Colonic mucosa (tissue), 4 donors: ENCODE measurements at regions not wholly inside any gene's neighbourhood (a gene's known extent, or its start where the extent isn't known, plus 50 kb on each side); places are given as distances from the start of the nearest gene placed in this dataset.

Experiments
- DNase-seq: peaks from one replicate; pipeline ENCODE4 v3.0.0-alpha.2; 2020
- H3K27ac ChIP-seq: fragments of 200-600 bp; one replicate; pipeline ENCODE4 v1.8.0; 2021
- H3K27me3 ChIP-seq: fragments of 200-600 bp; one replicate; pipeline ENCODE4 v1.8.0; 2021
- H3K36me3 ChIP-seq: fragments of 200-600 bp; one replicate; pipeline ENCODE4 v1.8.0; 2021
- H3K4me1 ChIP-seq: fragments of 200-600 bp; one replicate; pipeline ENCODE4 v1.8.0; 2021; ENCODE audit warnings: mild to moderate bottlenecking
- H3K4me3 ChIP-seq: fragments of 200-600 bp; one replicate; pipeline ENCODE4 v1.8.0; 2021
- H3K9ac ChIP-seq, 2 donors: one replicate each; pipeline ENCODE4 v1.7.0; 2013; ENCODE audit warnings: control low read depth in 2 of 2, low read depth in 2 of 2, low read length in 2 of 2
- H3K9me3 ChIP-seq: fragments of 200-600 bp; one replicate; pipeline ENCODE4 v1.8.0; 2021
- intact Hi-C: fragments of 100-400 bp; cut with DNase I; formaldehyde crosslinking; loops from one replicate; pipeline ENCODE4 v1.14.1; 2022
- TF ChIP-seq, protein P1 (sequence below): fragments of 200-600 bp; IDR thresholded peaks from one replicate; pipeline ENCODE4 v1.8.0; 2022; ENCODE audit warnings: antibody characterized with exemption, mild to moderate bottlenecking
- donor health status: healthy.
- donor health status: DM: no; HTN: no; CAD: no.
- donor health status: DM: no; HTN: no; CAD: no.

DNA sequence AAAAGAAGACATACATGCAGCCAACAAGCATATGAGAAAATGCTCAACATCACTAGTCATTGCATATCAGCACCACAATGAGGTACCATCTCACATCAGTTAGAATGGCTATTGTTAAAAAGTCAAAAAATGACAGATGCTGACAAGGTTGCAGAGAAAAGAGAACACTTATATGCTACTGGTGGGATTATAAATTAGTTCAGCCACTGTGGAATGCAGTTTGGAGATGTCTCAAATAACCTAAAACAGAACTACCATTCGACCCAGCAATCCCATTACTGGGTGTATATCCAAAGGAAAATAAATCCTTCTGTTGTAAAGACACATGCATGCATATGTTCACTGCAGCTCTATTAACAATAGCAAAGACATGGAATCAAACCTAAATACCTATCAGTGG lies 238.4 kb downstream of the KCNC2 start:
- intact Hi-C loops = no loop called here
- no peak overlapping the region for H3K9ac ChIP-seq
- H3K36me3 ChIP-seq = no peaks in the 10 kb centered on the region
- H3K4me1 ChIP-seq = no peaks in the 10 kb centered on the region
- H3K27me3 ChIP-seq = no peaks in the 10 kb centered on the region
- no peak overlapping the region for H3K27ac ChIP-seq
- TF ChIP-seq, protein P1, sequence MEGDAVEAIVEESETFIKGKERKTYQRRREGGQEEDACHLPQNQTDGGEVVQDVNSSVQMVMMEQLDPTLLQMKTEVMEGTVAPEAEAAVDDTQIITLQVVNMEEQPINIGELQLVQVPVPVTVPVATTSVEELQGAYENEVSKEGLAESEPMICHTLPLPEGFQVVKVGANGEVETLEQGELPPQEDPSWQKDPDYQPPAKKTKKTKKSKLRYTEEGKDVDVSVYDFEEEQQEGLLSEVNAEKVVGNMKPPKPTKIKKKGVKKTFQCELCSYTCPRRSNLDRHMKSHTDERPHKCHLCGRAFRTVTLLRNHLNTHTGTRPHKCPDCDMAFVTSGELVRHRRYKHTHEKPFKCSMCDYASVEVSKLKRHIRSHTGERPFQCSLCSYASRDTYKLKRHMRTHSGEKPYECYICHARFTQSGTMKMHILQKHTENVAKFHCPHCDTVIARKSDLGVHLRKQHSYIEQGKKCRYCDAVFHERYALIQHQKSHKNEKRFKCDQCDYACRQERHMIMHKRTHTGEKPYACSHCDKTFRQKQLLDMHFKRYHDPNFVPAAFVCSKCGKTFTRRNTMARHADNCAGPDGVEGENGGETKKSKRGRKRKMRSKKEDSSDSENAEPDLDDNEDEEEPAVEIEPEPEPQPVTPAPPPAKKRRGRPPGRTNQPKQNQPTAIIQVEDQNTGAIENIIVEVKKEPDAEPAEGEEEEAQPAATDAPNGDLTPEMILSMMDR = no peak
- H3K4me3 ChIP-seq = no peak overlapping the region
- no peak for DNase-seq
- no peaks in the 10 kb centered on the region for H3K9me3 ChIP-seq

DNA sequence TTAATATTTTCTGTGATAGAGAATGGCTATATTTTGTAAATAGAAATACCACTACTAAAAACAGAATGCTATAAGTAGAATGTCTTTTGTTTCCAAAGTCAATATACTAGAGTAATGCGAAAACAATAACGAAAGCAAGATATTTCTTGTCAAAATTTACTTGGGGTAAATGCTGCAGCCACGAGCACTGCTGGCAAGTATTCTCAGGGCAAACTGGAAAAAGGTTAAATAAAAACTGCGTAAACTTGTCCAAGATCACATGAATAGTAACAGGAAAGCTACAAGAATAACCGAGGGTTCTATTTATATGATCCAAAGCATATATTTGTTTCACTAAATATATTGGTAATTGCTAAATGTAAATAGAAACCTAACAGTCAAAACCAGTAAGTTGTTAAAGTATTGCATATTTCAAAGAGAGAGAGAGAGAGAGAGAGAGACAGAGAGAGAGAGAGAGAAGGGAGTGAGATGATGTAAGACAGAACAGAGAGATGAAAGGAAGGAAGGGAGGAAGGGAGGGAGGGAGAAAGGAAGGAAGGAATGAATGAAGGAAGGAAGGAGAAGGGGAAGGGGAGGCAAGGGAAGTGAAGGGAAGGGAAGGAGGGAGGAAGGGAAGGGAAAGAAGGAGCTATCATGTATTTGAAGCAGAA lies 231.7 kb downstream of the KCNC2 start:
- Histone ChIP-seq H3K27ac (no peak overlapping the region), H3K27me3 (no peaks in the 10 kb centered on the region), H3K4me1 (no peaks in the 10 kb centered on the region), H3K9ac (no peak overlapping the region), H3K4me3 (no peak overlapping the region), H3K36me3 (no peaks in the 10 kb centered on the region), H3K9me3 (no peaks in the 10 kb centered on the region)
- intact Hi-C loops = no loop called here
- TF ChIP-seq, protein P1 = no peak
- DNase-seq = no peak

GRCh38 chr12:74980510-74980909 lies 229.1 kb downstream of the KCNC2 start:
- no peak overlapping the region for H3K9ac ChIP-seq
- no peaks in the 10 kb centered on the region for H3K27me3 ChIP-seq
- H3K36me3 ChIP-seq = no peaks in the 10 kb centered on the region
- TF ChIP-seq, protein P1 = no peak
- no peak overlapping the region for H3K4me3 ChIP-seq
- H3K4me1 ChIP-seq = peaks cover 5% of the 10 kb centered on the region
- H3K27ac ChIP-seq = no peak overlapping the region
- intact Hi-C loops = no loop called here
- no peaks in the 10 kb centered on the region for H3K9me3 ChIP-seq
- DNase-seq = no peak

DNA sequence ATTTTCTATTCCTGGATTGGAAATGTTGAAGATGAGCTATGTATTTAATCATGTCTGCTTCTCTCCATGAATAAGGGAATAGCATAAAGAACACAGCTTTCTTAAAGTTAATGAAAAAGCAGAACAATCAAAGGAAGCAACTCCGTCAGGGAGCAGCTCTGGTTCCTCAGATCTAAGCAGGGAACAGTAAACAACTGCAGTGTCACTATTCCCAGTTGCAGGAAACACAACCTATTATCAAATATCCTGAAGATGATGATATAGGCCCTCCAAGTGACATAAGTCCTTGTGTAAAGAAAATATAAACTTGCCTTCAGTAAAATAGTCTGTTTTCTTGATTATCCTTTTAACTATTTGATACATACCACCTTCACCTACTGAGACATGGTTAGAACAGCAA lies 228.1 kb downstream of the KCNC2 start:
- H3K9me3 ChIP-seq = no peaks in the 10 kb centered on the region
- intact Hi-C loops = no loop called here

DNA sequence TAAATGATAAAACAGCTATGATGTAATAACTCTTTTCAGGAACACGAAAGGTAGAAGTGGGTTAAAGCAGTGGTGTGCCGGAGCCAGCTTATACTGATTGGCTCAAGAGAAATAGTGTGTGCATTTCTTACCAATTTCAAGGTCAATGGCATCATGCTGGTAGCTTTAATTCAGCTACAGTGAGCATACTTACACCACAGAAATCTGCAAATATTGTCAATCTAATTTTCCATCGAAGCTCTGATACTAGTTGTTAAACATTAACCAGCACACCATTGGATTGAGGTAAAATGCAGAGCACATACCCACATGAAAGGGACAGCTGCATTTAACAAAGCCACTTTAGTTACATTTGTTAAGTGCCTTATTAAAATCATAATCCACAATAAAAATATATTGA lies 225.7 kb downstream of the KCNC2 start:
- DNase-seq = no peak
- Histone ChIP-seq H3K9me3 (no peaks in the 10 kb centered on the region), H3K36me3 (no peaks in the 10 kb centered on the region), H3K9ac (no peak overlapping the region), H3K27me3 (no peaks in the 10 kb centered on the region), H3K27ac (no peak overlapping the region), H3K4me3 (no peak overlapping the region), H3K4me1 (peaks cover 5% of the 10 kb centered on the region)
- TF ChIP-seq, protein P1 = no peak
- intact Hi-C loops = no loop called here

More for the DNA sequence above, 228.1 kb downstream of the KCNC2 start:
- Histone ChIP-seq H3K27ac (no peak overlapping the region), H3K4me3 (no peak overlapping the region), H3K9ac (no peak overlapping the region), H3K36me3 (no peaks in the 10 kb centered on the region), H3K4me1 (peaks cover 5% of the 10 kb centered on the region), H3K27me3 (no peaks in the 10 kb centered on the region)
- TF ChIP-seq, protein P1 = no peak
- DNase-seq = no peak
